K562 (cell line): ENCODE measurements at regions not wholly inside any gene's neighbourhood (a gene's known extent, or its start where the extent isn't known, plus 50 kb on each side); places are given as distances from the start of the nearest gene placed in this dataset.

Experiments
- ATAC-seq: fragments of 200-7000 bp; cut with Tn5 transposase; 3 replicates; pipeline ENCODE4 v1.9.1; 2020; ENCODE audit warnings: moderate library complexity
- BruUV-seq: library from RNA; stranded (reverse); fragments of 400-500 nt; replicated peaks from 2 replicates; lab custom pipeline; 2021; lab: Mats Ljungman, UMichigan
- CTCF ChIA-PET: fragments of 300-600 bp; formaldehyde crosslinking; extraction: SDS; loops from one replicate; lab custom pipeline; 2021; ENCODE audit warnings: low intra/inter-chr PET ratio; lab: Yijun Ruan, JAX
- POLR2A ChIA-PET: fragments of 300-600, 350-650 bp; sonication (Branson Sonifier 250); formaldehyde crosslinking; extraction: SDS; loops from one replicate; lab custom pipeline; 2021; ENCODE audit warnings: antibody characterized with exemption, inconsistent platforms; lab: Yijun Ruan, JAX
- DNase-seq, 4 experiments: peaks; one replicate each; pipeline versions ENCODE4 v3.0.0 to v3.0.0-alpha.2; 2011 to 2018; ENCODE audit warnings: low spot score in 3 of 4, mixed read lengths in 3 of 4; ENCODE audit errors: extremely low read depth in 1 of 4
- FAIRE-seq: peaks from 2 replicates; lab custom pipeline; 2011; peaks lifted over from hg19 to GRCh38; lab: Jason Lieb, UNC
- H2AFZ ChIP-seq: 2 replicates; pipeline ENCODE4 v1.6.0; 2011; ENCODE audit warnings: low read depth, low read length, control low read depth, inconsistent platforms
- H3K27ac ChIP-seq: fragments of 200-600 bp; 3 replicates; pipeline ENCODE4 v1.8.0; 2011; ENCODE audit warnings: low read depth, mild to moderate bottlenecking, control low read depth, inconsistent platforms, low read length, moderate library complexity, mixed read lengths; ENCODE audit errors: extremely low read depth
- H3K27me3 ChIP-seq, 2 experiments: fragments of 300-600 bp in 1 of 2; 2 replicates in 1 of 2; 3 replicates in 1 of 2; pipeline versions ENCODE4 v1.6.0 to v1.8.0; 2011; ENCODE audit warnings: inconsistent platforms in 2 of 2, low read length in 2 of 2, mild to moderate bottlenecking in 1 of 2, mixed read lengths in 1 of 2, moderate library complexity in 1 of 2; ENCODE audit not compliant: control insufficient read depth in 2 of 2, insufficient read depth in 2 of 2
- H3K36me3 ChIP-seq: fragments of 300-600 bp; 3 replicates; pipeline ENCODE4 v1.8.0; 2011; ENCODE audit warnings: mild to moderate bottlenecking, low read length, inconsistent platforms; ENCODE audit not compliant: control insufficient read depth, insufficient read depth
- H3K4me1 ChIP-seq, 2 experiments: fragments of 200-600 bp in 1 of 2; replicated peaks in 1 of 2; 2 replicates in 1 of 2; 3 replicates in 1 of 2; pipeline versions ENCODE4 v1.5.1 to v1.8.0; 2011; ENCODE audit warnings: inconsistent platforms in 2 of 2, low read length in 2 of 2, mild to moderate bottlenecking in 1 of 2, mixed read lengths in 1 of 2, moderate library complexity in 1 of 2; ENCODE audit not compliant: control insufficient read depth in 2 of 2, insufficient read depth in 2 of 2
- H3K4me2 ChIP-seq: 2 replicates; pipeline ENCODE4 v1.6.1; 2011; ENCODE audit warnings: low read length, control low read depth, inconsistent platforms, mixed read lengths; ENCODE audit not compliant: insufficient read depth
- H3K4me3 ChIP-seq: fragments of 200-600 bp; sonication (generic), shearing (Covaris generic); 2 replicates; pipeline ENCODE4 v1.5.1; 2016; ENCODE audit warnings: control low read depth, inconsistent platforms
- H3K79me2 ChIP-seq: fragments of 200-600 bp; 3 replicates; pipeline ENCODE4 v1.8.0; 2011; ENCODE audit warnings: low read length, inconsistent platforms; ENCODE audit not compliant: control insufficient read depth, insufficient read depth
- H3K9ac ChIP-seq, 2 experiments: 2 replicates each; pipeline versions ENCODE4 v1.6.0 to v1.6.1; 2011; ENCODE audit warnings: low read depth in 2 of 2, low read length in 2 of 2, control low read depth in 1 of 2, inconsistent platforms in 1 of 2, mild to moderate bottlenecking in 1 of 2, mixed read lengths in 1 of 2; ENCODE audit not compliant: insufficient read depth in 1 of 2
- H3K9me1 ChIP-seq: one replicate; pipeline ENCODE4 v1.6.0; 2011; ENCODE audit warnings: inconsistent platforms, mild to moderate bottlenecking, low read length, moderate library complexity; ENCODE audit not compliant: control insufficient read depth, insufficient read depth
- H3K9me3 ChIP-seq: replicated peaks from 2 replicates; pipeline ENCODE4 v1.5.1; 2011; ENCODE audit warnings: low read depth, low read length, inconsistent platforms; ENCODE audit not compliant: control insufficient read depth, insufficient read depth
- H4K20me1 ChIP-seq: replicated peaks from 2 replicates; pipeline ENCODE4 v1.6.1; 2011; ENCODE audit warnings: low read length, inconsistent platforms, mixed read lengths; ENCODE audit not compliant: control insufficient read depth, insufficient read depth
- CBX1 ChIP-seq: sonication (generic); IDR thresholded peaks from 2 replicates; pipeline ENCODE4 v1.6.1; 2016; ENCODE audit warnings: antibody characterized with exemption, low read depth, mild to moderate bottlenecking
- HNRNPUL1 ChIP-seq: fragments of 200-400 bp; formaldehyde crosslinking; IDR thresholded peaks from 2 replicates; pipeline ENCODE4 v1.6.1; 2017; ENCODE audit warnings: low read length
- KHSRP ChIP-seq: fragments of 450-650 bp; IDR thresholded peaks from 2 replicates; pipeline ENCODE4 v1.6.1; 2017
- NR4A1 ChIP-seq, 2 experiments: fragments of 250-450 bp in 1 of 2; fragments of 450-650 bp in 1 of 2; sonication (Bioruptor Pico) in 1 of 2; IDR thresholded peaks; 2 replicates each; pipeline versions ENCODE4 v1.4.0 to v1.6.1; 2016 to 2020; ENCODE audit warnings: mild to moderate bottlenecking in 2 of 2, missing compliant biosample characterization in 1 of 2, missing genetic modification characterization in 1 of 2, moderate library complexity in 1 of 2
- POLR2A ChIP-seq: fragments of 450-650 bp; conservative IDR thresholded peaks from 2 replicates; pipeline ENCODE4 v1.6.1; 2016
- RFX7 ChIP-seq: fragments of 250-450 bp; sonication (Bioruptor Pico); IDR thresholded peaks from 2 replicates; pipeline ENCODE4 v1.5.1; 2021; ENCODE audit warnings: mild to moderate bottlenecking
- ZNF584 ChIP-seq: fragments of 200-800 bp; sonication (Bioruptor generic); IDR thresholded peaks from 2 replicates; pipeline ENCODE4 v1.6.1; 2016; ENCODE audit warnings: low read depth, mild to moderate bottlenecking, missing genetic modification characterization, missing compliant biosample characterization
- WGBS: fragments of 100-300 bp; shearing (Covaris generic); methylation state at CpG from one replicate; pipeline ENCODE4 v1.1.6; 2016; ENCODE audit warnings: low coverage, mixed read lengths; ENCODE audit not compliant: insufficient coverage; ENCODE audit errors: missing lambda C conversion rate; 5-methylcytosine and 5-hydroxymethylcytosine counted together
- in situ Hi-C: fragments of 300-500 bp; cut with MboI; formaldehyde crosslinking; loops from 4 replicates; pipeline ENCODE4 v1.15.0; 2018; ENCODE audit warnings: inconsistent platforms, mixed read lengths
- intact Hi-C: fragments of 100-400 bp; cut with micrococcal nuclease; formaldehyde crosslinking; loops from 2 replicates; pipeline ENCODE4 v1.14.2; 2022
- TF ChIP-seq, protein P1 (sequence below), 2 experiments: fragments of 450-650 bp; IDR thresholded peaks; 2 replicates each; pipeline ENCODE4 v1.6.1; 2016

DNA sequence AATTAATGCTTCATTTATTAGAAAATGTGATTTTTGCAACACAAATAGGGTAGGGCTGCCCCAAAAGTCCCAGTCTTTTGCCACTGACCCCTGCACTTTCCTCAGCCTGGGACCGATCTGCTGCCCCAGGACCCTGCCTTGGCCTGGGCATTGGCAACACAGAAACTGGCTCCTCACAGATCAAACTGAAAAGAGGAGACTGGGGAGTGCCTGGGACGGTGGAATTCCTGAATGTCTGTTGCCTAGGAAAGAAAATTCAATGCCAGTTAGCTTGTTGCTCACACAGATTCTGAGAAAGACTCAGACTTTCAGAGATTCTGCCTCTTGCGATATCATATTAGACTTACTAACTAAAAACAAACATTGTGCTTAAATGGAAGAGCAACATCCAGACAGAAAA is 211.2 kb downstream of the VAPA start:
- Histone ChIP-seq H3K9ac (no peak overlapping the region), H3K4me1 (no peaks in the 10 kb centered on the region), H3K4me2 (no peak overlapping the region), H3K9me1 (no peaks in the 10 kb centered on the region), H3K27me3 (peaks cover 2 to 38% of the 10 kb centered on the region in 2 experiments; a peak in 2 of 5 replicates), H2AFZ (no peak overlapping the region), H4K20me1 (no peaks in the 10 kb centered on the region), H3K4me3 (no peak overlapping the region), H3K79me2 (no peaks in the 10 kb centered on the region), H3K27ac (no peak overlapping the region), H3K36me3 (no peaks in the 10 kb centered on the region), H3K9me3 (no peaks in the 10 kb centered on the region)
- no peak for FAIRE-seq
- no peak for ATAC-seq
- CTCF ChIA-PET, result no interaction called here
- TF ChIP-seq KHSRP, result no peak
- no peak for TF ChIP-seq NR4A1 (CRISPR knock-in tag; IDR thresholded peaks at IDR 0.05)
- TF ChIP-seq NR4A1 (tag; IDR thresholded peaks at IDR 0.05), result no peak
- TF ChIP-seq ZNF584, result no peak
- no peak for TF ChIP-seq POLR2A
- TF ChIP-seq, protein P1, sequence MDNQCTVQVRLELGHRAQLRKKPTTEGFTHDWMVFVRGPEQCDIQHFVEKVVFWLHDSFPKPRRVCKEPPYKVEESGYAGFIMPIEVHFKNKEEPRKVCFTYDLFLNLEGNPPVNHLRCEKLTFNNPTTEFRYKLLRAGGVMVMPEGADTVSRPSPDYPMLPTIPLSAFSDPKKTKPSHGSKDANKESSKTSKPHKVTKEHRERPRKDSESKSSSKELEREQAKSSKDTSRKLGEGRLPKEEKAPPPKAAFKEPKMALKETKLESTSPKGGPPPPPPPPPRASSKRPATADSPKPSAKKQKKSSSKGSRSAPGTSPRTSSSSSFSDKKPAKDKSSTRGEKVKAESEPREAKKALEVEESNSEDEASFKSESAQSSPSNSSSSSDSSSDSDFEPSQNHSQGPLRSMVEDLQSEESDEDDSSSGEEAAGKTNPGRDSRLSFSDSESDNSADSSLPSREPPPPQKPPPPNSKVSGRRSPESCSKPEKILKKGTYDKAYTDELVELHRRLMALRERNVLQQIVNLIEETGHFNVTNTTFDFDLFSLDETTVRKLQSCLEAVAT (IDR thresholded peaks at IDR 0.05), result no peak
- TF ChIP-seq RFX7 (CRISPR knock-in tag), result no peak
- TF ChIP-seq CBX1, result no peak
- TF ChIP-seq HNRNPUL1, result no peak
- in situ Hi-C loops (no loop called here), intact Hi-C loops (no loop called here)
- no peak for DNase-seq
- POLR2A ChIA-PET, result no interaction called here
- BruUV-seq, result no TSS peak
- 6% methylated on average over 3 of the region's 3 CpGs for WGBS
